Panc1 (cell line): ENCODE measurements at regions not wholly inside any gene's neighbourhood (a gene's known extent, or its start where the extent isn't known, plus 50 kb on each side); places are given as distances from the start of the nearest gene placed in this dataset.

Experiments used
- ATAC-seq: fragments of 200-7000 bp; cut with Tn5 transposase; 2 replicates; pipeline ENCODE4 v1.9.1; 2020; ENCODE audit warnings: mild to moderate bottlenecking, moderate library complexity
- BruUV-seq: library from RNA; stranded (reverse); fragments of 400-500 nt; replicated peaks from 2 replicates; lab custom pipeline; 2021; lab: Mats Ljungman, UMichigan
- CTCF ChIA-PET: fragments of 300-600 bp; sonication (Branson Sonifier 250); formaldehyde crosslinking; loops from one replicate; lab custom pipeline; 2022; ENCODE audit warnings: antibody characterized with exemption; lab: Charles Lee
- POLR2A ChIA-PET: fragments of 300-600 bp; sonication (Branson Sonifier 250); formaldehyde crosslinking; loops from one replicate; lab custom pipeline; 2022; ENCODE audit warnings: antibody characterized with exemption; lab: Charles Lee
- DNase-seq: peaks from one replicate; pipeline ENCODE4 v3.0.0-alpha.2; 2010; ENCODE audit warnings: low read depth, low spot score
- H3K27ac ChIP-seq: 2 replicates; pipeline ENCODE4 v1.5.1; 2011; ENCODE audit warnings: mild to moderate bottlenecking, low read length, inconsistent platforms
- H3K27me3 ChIP-seq: fragments of 200-500 bp; sonication (Bioruptor generic); 2 replicates; pipeline ENCODE4 v1.6.0; 2014; ENCODE audit warnings: low read length, inconsistent platforms; ENCODE audit not compliant: control insufficient read depth, insufficient read depth
- H3K36me3 ChIP-seq: fragments of 200-500 bp; sonication (Bioruptor generic); 2 replicates; pipeline ENCODE4 v1.5.1; 2014; ENCODE audit warnings: inconsistent platforms, mild to moderate bottlenecking, low read length, moderate library complexity; ENCODE audit not compliant: control insufficient read depth, insufficient read depth
- H3K4me1 ChIP-seq: 2 replicates; pipeline ENCODE4 v1.5.1; 2011; ENCODE audit warnings: inconsistent platforms, mild to moderate bottlenecking, low read length, moderate library complexity; ENCODE audit not compliant: control insufficient read depth, insufficient read depth
- H3K4me3 ChIP-seq, 2 experiments: 2 replicates each; pipeline ENCODE4 v1.5.1; 2011 to 2012; ENCODE audit warnings: low read depth in 2 of 2, low read length in 2 of 2, mild to moderate bottlenecking in 2 of 2, inconsistent platforms in 1 of 2, moderate library complexity in 1 of 2
- H3K9me3 ChIP-seq: fragments of 200-500 bp; sonication (Bioruptor generic); 2 replicates; pipeline ENCODE4 v1.5.1; 2014; ENCODE audit warnings: low read depth, mild to moderate bottlenecking, inconsistent platforms, low read length, moderate library complexity; ENCODE audit not compliant: control insufficient read depth, insufficient read depth
- POLR2AphosphoS5 ChIP-seq: IDR thresholded peaks from 2 replicates; pipeline ENCODE4 v1.6.1; 2012; ENCODE audit warnings: mild to moderate bottlenecking, low read depth, low read length, moderate library complexity
- REST ChIP-seq, 2 experiments: IDR thresholded peaks; 2 replicates each; pipeline ENCODE4 v1.6.1; 2011 to 2012; ENCODE audit warnings: low read depth in 2 of 2, control low read depth in 1 of 2, low read length in 1 of 2, mild to moderate bottlenecking in 1 of 2, moderate library complexity in 1 of 2; ENCODE audit not compliant: insufficient read depth in 1 of 2
- SIN3A ChIP-seq: IDR thresholded peaks from 2 replicates; pipeline ENCODE4 v1.6.1; 2012; ENCODE audit warnings: low read depth, mild to moderate bottlenecking, low read length, moderate library complexity, borderline replicate concordance; ENCODE audit not compliant: insufficient read depth
- TCF7L2 ChIP-seq: IDR thresholded peaks from 2 replicates; pipeline ENCODE4 v1.6.1; 2011; ENCODE audit warnings: mild to moderate bottlenecking, low read depth, low read length, inconsistent platforms
- in situ Hi-C: cut with HindIII; loops from 2 replicates; pipeline ENCODE4 v1.10.0; 2016; ENCODE audit warnings: low sequenced_read_pairs, low pct_unique_long_range_greater_than_20kb
- intact Hi-C: fragments of 100-400 bp; cut with micrococcal nuclease; formaldehyde crosslinking; loops from one replicate; pipeline ENCODE4 v1.10.0; 2022; ENCODE audit not compliant: unreplicated experiment
- TF ChIP-seq, protein P1 (sequence below): fragments of 450-650 bp; IDR thresholded peaks from 2 replicates; pipeline ENCODE4 v1.5.1; 2017; ENCODE audit warnings: mild to moderate bottlenecking

GRCh38 chr6:93083337-93084230 is 335.8 kb downstream of the EPHA7 start:
- ATAC-seq = no peak
- Histone ChIP-seq H3K4me3 (no peak overlapping the region), H3K9me3 (no peaks in the 10 kb centered on the region), H3K27me3 (no peaks in the 10 kb centered on the region), H3K4me1 (no peaks in the 10 kb centered on the region), H3K27ac (no peak overlapping the region), H3K36me3 (no peaks in the 10 kb centered on the region)
- no peak for TF ChIP-seq POLR2AphosphoS5
- no peak for TF ChIP-seq REST (IDR thresholded peaks at IDR 0.05; ENCODE audit: insufficient read depth in 1 of 2, low read depth in 2 of 2, low read length in 1 of 2)
- no peak for TF ChIP-seq SIN3A
- TF ChIP-seq TCF7L2 = no peak
- DNase-seq = no peak
- POLR2A ChIA-PET = no interaction called here
- no TSS peak for BruUV-seq
- CTCF ChIA-PET = no interaction called here
- in situ Hi-C loops = no loop called here
- intact Hi-C loops = no loop called here

DNA sequence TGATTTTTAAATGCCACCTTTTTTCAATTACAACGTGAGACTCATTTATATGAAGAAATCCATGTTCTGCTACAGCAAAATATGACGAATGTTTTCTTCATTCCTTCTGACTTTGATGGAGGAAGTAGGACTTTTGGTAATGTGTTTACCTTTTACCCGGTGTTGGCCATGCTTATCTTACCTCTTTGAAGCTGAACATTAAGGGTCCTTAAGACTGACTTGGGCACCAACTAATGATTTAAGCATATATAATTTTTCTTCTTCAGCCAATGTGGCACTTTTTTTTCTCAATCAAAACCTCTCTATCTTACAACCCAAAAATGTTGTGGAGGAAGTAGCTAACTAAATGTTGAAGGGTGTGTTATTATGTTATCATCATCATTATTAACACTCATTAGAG is 337.5 kb downstream of the EPHA7 start:
- no TSS peak for BruUV-seq
- Histone ChIP-seq H3K4me3 (no peak overlapping the region), H3K27me3 (no peaks in the 10 kb centered on the region), H3K36me3 (no peaks in the 10 kb centered on the region), H3K27ac (no peak overlapping the region), H3K4me1 (no peaks in the 10 kb centered on the region), H3K9me3 (no peaks in the 10 kb centered on the region)
- intact Hi-C loops (no loop called here), in situ Hi-C loops (no loop called here)
- CTCF ChIA-PET = no interaction called here
- no peak for TF ChIP-seq TCF7L2
- TF ChIP-seq REST (IDR thresholded peaks at IDR 0.05; ENCODE audit: insufficient read depth in 1 of 2, low read depth in 2 of 2, low read length in 1 of 2) = no peak
- TF ChIP-seq, protein P1, sequence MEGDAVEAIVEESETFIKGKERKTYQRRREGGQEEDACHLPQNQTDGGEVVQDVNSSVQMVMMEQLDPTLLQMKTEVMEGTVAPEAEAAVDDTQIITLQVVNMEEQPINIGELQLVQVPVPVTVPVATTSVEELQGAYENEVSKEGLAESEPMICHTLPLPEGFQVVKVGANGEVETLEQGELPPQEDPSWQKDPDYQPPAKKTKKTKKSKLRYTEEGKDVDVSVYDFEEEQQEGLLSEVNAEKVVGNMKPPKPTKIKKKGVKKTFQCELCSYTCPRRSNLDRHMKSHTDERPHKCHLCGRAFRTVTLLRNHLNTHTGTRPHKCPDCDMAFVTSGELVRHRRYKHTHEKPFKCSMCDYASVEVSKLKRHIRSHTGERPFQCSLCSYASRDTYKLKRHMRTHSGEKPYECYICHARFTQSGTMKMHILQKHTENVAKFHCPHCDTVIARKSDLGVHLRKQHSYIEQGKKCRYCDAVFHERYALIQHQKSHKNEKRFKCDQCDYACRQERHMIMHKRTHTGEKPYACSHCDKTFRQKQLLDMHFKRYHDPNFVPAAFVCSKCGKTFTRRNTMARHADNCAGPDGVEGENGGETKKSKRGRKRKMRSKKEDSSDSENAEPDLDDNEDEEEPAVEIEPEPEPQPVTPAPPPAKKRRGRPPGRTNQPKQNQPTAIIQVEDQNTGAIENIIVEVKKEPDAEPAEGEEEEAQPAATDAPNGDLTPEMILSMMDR = no peak
- no peak for TF ChIP-seq POLR2AphosphoS5
- TF ChIP-seq SIN3A = no peak
- no peak for ATAC-seq
- POLR2A ChIA-PET = no interaction called here
- no peak for DNase-seq
